Epidermal melanocyte (primary cell): ENCODE measurements at regions not wholly inside any gene's neighbourhood (a gene's known extent, or its start where the extent isn't known, plus 50 kb on each side); places are given as distances from the start of the nearest gene placed in this dataset.
A peak's percentile ranks its signal among the peaks of the same experiment; 100 is the strongest.

ENCODE experiments used
- DNase-seq: peaks from one replicate; pipeline ENCODE4 v3.0.0; 2011; ENCODE audit warnings: low spot score; ENCODE audit not compliant: insufficient read length

GRCh38 chr3:25040748-25041147, 387.3 kb upstream of the RARB start:
- no peak for DNase-seq

- no peak for DNase-seq
These were observed 386.0 kb upstream of the RARB start for GRCh38 chr3:25041871-25042584.

GRCh38 chr3:25043177-25043576, 384.9 kb upstream of the RARB start:
- DNase-seq, result no peak

GRCh38 chr3:25043749-25044148, 384.3 kb upstream of the RARB start:
- DNase-seq, result no peak

- DNase-seq, result peak; percentile 26
These were observed 383.0 kb upstream of the RARB start for GRCh38 chr3:25044762-25045710.

- DNase-seq, result no peak
These were observed 380.9 kb upstream of the RARB start for GRCh38 chr3:25046911-25047771.

- no peak for DNase-seq
These were observed 378.8 kb upstream of the RARB start for GRCh38 chr3:25049304-25049703.

- DNase-seq, result no peak
These were observed 374.7 kb upstream of the RARB start for GRCh38 chr3:25053360-25053759.

- DNase-seq, result no peak
These were observed 371.9 kb upstream of the RARB start for GRCh38 chr3:25056036-25056755.

- no peak for DNase-seq
These were observed 371.2 kb upstream of the RARB start for GRCh38 chr3:25056803-25057351.

GRCh38 chr3:25057379-25057778, 370.7 kb upstream of the RARB start:
- no peak for DNase-seq

GRCh38 chr3:25064681-25065080, 363.4 kb upstream of the RARB start:
- no peak for DNase-seq

- DNase-seq, result no peak
These were observed 358.1 kb upstream of the RARB start for GRCh38 chr3:25069970-25070369.

- no peak for DNase-seq
These were observed 356.2 kb upstream of the RARB start for GRCh38 chr3:25071846-25072245.

- no peak for DNase-seq
These were observed 354.6 kb upstream of the RARB start for GRCh38 chr3:25073423-25073822.

GRCh38 chr3:25074149-25074548, 353.9 kb upstream of the RARB start:
- DNase-seq, result no peak

- DNase-seq, result no peak
These were observed 347.6 kb upstream of the RARB start for GRCh38 chr3:25080461-25080860.

- no peak for DNase-seq
These were observed 344.0 kb upstream of the RARB start for GRCh38 chr3:25084016-25084415.

- no peak for DNase-seq
These were observed 341.3 kb upstream of the RARB start for GRCh38 chr3:25086721-25087120.

- DNase-seq, result no peak
These were observed 339.8 kb upstream of the RARB start for GRCh38 chr3:25088284-25088683.
